GM18867 (cell line): ENCODE measurements at regions not wholly inside any gene's neighbourhood (a gene's known extent, or its start where the extent isn't known, plus 50 kb on each side); places are given as distances from the start of the nearest gene placed in this dataset.

Experiments
- ATAC-seq: cut with Tn5 transposase; IDR thresholded peaks from one replicate; pipeline ENCODE4 v1.9.1; 2021; ENCODE audit warnings: mild to moderate bottlenecking, moderate library complexity; ENCODE audit not compliant: unreplicated experiment

DNA sequence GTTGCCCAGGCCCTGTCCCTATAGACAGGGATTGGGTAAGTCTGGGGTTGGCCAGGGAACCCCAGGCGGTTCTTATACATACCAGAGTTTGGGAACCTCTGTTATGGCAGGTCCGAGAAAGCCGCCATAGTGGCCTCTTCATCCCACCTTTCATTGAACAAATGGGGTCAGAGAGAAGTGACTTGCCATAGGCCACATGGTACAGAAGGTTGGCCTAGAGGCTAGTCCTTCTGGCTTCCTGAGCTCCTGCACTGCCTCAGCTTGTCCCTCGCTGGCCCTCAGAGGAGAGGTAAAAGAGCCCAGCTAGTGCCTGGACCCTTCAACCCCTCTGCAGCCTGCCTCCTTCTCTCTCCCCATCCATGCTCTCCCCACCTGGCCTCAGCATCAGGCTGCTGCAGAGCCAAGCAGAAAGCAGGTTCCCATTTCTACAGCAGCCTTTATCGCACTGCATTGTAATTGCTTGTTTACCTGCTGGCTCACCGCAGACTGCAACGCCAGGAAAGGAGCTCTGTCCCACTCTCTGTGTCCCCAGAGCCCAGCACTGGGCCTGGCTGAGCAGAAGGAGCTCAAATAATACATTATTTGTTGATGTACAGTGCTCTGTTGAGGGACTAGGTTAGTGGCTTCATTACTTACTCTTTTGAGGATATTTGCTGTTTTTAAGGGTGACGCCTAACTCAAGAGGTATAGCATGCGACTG lies 103.6 kb downstream of the TRIM29 start:
- no peak for ATAC-seq

DNA sequence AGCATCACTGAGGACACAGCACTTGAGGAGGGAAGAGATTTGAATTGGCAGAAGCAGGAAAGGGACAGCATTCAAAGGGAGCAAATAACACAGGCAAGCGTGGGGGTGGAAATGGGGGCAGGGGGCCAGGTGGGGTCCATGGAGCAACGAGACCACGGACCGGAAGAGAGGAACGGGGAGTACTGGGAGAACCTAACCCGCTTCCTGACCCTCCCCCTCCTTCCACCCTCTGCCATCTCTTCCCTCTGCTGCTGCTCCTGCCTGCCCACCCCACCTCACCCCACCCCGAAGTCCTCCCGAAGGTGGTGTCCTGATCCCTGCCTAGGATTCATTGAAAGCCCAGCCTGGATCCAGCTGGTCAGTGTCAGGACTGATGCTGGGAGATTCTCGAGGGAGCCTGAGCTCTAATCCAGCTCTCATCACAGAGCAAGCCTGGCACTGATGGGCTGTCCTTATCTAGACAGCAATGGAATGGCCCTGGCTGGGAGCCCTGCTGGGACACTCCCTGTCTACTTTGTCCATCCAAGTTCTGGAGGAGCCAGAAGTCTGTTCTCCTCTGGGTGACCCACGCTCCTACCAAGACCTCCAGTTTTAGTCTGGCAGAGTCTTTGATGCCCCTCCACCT lies 105.0 kb downstream of the TRIM29 start:
- ATAC-seq: no peak

DNA sequence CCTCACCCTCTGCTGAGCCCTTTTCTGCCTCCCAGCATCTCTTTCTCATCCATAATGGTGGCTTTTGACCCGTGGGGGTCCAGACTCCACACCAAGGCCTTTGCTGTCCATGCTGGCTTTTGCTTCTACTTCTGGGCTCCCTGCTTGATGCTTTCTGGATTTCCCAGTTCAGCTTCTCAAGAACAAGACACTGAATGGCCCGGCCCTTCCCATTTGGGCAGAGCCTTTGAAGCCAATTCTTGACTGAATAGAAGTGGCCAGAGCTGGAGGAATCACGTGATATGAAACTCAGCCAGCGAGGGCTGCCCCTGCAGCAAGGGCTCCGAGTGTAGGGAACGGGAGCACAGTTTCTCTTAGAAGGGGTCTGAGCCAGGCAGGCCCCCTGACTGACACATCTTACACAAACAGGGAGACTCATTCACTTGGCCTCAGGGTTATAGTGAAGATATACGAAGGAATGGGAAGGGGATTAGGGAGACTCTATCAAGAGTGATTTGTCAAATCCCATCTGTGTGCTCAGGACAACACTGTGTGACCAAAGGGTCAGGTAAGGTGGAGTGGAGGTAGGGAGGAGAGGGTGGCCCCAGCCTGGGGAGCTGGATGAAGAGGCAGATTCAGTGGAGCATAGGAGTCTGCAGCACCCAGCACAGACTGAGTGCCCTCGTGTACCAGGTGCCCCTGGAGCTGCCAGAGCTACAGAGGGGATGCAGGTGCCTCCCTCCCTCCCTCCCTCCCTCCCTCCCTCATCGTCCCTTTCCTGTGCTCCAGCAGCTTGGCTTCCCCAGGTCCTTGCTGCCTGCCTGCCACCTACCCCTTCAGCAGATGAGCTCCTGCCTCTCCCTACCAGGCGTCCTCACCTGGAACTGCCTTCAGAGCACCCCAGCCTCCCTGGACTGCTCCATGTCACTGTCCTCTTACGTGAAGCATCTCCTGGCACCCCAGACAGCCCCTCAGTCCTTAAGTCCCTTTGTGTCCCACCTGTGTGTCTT lies 106.0 kb downstream of the TRIM29 start:
- ATAC-seq: no peak

DNA sequence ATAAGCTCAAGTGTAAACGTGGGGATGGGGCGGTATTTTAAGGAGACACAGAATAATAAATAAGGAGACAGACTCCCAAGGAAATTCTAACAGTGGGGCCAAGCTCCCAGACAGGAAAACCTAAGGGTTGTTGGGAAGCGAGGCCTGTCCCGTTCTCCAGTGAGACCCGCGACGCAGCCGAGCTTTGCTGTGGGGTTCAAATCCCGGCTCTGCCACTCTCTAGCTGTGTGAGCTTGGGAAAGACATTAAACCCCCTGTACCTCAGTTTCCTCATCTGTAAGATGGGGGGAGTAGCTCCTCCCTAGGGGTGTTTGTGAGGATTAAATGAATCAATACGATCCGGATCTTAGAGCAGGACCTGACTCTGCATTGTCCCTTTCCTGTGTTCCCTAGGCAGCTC lies 106.8 kb downstream of the TRIM29 start:
- no peak for ATAC-seq

DNA sequence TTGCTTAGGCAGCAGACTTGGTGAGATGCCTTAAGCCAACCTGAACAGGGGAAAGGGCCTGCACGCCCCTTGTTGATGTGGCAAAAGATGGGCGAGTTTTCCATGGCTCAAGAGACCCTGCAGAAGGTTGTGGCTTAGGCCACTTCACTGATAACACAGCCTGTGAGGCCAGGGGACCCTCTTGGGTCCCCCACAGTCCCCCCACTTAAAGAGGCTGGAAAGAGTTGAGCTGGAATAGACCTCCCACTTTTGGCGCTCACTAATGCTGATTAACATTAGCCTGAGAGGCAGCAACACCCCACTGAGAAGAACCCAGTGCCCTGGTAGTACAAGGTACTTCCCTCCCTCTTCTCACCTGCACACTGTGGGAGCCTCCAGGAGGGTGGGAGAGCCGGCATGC lies 107.5 kb downstream of the TRIM29 start:
- ATAC-seq: no peak

DNA sequence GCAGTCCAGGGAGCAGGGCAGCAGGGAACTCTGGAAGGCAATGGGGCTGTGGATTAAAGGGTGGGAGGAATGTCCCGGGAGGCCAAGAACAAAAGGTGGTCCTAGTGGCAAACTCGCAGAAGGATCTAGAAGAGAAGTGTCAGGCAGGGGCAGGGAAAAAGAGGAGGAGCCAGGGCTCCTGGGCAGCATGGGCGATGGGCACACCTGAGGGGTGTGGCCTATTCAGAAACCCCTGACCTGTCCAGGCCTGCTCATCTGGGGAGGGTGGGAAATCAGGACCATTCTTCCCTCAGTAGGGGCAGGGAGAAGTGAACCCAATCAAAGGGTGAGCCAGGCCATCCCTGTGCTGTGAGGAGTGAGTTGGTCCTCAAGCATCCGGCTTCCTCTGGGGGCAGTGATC lies 108.6 kb downstream of the TRIM29 start:
- ATAC-seq: no peak

DNA sequence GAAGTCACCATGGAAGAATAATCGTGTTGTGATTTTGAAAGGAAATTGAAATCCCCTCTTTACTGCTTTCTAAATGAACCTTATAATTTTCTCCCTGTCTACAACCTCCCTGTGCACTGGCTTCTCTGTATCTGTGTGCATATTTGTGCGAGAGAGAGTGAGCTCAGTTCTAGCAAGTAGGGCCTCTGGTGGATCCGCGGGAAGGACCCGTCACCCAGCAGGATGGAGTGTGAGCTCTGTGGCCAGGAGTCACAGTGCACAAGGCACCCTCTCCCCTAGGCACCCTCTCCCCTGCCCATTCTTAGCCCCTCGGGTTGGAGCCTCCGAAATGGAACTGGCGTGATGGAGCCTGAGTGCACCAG lies 109.0 kb downstream of the TRIM29 start:
- no peak for ATAC-seq

DNA sequence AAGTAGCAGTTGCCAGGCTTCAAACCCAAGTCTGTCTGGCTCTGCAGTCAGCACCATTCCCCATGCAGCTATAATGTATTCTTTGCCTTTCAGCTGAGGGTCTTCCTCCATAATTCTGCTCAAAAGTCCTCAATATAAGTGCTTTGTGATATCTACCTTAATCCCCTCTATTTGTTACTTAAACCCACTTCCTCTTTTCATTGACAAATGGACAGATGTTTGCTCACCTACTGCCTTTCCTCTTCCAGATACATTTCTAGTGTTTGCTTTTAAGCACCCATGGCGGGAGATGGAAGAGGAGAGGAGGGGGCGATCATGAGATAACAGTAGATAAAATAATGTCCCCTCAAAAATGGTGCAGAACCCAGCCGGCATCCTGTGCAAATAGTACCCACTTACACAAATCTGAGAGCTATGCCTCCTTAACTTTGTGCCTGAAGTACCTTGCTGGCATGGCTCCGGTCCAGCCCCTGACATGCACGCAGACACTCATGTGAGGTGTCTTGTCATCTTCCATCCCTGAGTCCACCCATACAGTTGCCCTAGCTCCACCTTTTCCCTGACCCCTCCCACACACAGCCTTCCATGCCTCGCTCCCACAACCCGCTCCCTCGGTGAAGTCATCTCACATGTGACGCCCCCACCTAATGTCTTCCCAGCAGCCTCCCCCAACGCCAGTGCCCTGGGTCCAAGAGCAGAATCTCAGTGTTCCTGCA lies 109.6 kb downstream of the TRIM29 start:
- no peak for ATAC-seq

DNA sequence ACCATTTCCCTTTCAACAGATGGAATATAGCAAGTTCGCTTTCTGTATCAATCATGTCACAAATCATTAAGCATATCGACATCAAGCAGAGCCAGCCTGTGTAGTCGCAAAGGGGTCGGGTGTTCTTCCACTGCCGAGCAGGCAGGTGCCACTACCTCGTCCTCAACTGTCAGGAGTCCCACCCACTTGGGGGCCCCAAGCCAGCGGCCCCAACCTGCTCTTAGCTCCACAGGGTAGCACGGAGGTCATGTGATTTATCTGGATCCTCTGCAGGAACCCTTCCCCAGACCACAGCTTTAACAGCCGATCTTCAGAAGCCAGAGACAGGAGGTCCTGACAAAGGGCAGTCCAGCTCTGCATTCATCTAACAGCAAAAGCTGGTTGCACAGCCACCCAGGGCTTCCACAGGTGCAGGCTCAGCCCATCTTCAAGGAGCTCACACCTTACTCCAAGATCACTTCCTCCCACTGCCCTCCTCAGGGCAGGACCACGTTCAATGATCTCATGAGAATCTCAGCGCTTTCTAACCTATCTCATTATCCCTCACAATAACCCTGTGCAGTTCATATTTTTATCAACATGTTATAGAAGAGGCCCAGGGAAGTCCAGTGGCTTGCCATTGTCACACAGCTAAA lies 110.2 kb downstream of the TRIM29 start:
- ATAC-seq: no peak

DNA sequence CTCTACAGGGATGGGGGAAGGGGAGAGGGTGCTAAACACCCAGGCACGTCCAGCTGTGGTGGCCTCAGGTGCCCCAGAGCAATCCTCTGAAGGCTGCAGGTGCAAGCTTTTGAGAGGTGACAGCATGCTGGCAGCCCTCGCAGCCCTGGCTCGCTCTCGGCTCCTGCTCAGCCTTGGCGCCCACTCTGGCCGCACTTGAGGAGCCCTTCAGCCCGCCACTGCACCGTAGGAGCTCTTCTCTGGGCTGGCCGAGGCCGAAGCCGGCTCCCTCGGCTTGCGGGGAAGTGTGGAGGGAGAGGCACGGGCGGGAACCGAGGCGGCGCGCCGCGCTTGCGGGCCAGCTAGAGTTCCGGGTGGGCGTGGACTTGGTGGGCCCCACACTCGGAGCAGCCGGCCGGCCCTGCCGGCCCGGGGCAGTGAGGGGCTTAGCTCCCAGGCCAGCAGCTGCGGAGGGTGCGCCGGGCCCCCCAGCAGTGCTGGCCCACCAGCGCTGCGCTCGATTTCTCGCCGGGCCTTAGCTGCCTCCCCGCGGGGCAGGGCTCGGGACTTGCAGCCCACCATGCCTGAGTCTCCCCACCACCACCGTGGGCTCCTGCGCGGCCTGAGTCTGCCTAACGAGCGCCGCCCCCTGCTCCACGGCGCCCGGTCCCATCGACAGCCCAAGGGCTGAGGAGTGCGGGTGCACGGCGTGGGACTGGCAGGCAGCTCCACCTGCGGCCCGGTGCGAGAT lies 112.1 kb downstream of the TRIM29 start:
- ATAC-seq: no peak

DNA sequence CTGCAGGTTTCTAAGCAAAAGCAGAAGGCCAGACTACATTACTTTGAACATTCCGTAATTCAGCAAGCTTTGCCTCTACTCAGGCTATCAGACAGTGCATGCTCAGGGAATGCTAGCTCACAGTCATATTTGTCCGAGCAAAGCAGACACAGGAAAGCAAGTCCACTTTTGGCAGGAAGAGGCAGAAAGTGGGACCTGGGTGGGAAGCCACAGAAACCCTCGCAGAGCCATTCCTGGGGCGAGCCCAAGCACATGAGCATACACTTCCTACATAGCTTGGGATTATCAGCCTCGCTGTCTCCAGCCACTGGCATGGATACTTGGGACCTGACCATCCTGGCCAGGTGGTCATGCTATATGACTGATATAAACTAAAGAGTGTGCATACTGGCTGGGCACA lies 113.3 kb downstream of the TRIM29 start:
- no peak for ATAC-seq

DNA sequence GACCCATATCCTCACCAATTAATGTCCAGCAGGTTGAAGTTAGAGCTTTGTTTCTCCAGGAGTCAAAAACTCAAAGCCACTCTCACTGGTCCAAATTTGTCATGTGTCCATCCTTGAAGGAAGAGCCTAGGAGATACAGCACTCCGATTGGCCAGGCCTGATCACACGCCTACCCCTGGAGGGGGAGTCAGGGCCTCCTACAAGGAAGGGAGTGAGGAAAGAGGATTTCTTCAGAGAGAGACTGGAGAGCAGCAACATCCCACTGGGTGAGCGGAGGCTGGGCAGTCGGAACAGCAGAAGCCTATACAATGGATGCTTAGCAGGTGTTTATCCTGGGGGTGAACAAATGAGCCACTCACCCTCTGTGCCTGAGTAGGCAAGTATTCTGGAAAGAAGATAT lies 113.9 kb downstream of the TRIM29 start:
- ATAC-seq: no peak

DNA sequence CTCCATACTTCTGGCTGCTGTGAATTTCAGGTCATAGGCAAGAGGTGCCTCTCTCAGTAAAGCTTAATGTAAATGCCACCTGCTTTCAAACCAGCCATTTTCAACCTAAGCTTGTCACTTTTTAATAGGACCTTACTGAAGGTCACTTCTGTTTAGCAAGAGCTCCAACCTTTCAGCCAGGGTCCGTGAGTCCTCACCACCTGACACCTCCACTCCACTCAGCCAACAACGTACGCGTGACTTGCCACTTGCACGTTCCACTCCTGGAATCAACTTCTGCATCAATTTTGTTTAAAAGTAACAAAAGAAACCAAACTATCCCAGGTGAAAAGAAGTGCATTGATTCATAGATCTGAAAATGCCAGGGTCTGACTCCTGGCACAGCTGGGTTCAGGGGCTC lies 114.4 kb downstream of the TRIM29 start:
- no peak for ATAC-seq

DNA sequence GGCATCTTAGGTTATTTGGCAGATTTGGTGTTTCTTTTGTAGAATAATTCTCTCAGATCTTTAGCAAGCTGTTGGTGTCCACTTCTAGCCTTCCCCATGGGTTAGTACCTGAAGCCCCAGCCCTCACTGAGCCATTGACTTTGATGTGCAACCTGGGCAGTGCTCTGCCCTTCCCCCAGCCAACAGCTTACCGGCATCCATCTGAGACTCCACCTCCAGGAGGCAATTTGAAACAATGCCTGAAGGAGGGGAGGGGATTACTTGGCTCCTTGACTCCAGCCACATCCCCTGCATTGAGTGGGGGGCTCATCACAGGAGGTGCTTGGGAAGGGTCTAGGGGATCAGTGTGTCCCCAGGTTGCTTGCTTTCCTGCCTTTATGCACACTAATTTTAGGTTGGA lies 114.8 kb downstream of the TRIM29 start:
- ATAC-seq: no peak

DNA sequence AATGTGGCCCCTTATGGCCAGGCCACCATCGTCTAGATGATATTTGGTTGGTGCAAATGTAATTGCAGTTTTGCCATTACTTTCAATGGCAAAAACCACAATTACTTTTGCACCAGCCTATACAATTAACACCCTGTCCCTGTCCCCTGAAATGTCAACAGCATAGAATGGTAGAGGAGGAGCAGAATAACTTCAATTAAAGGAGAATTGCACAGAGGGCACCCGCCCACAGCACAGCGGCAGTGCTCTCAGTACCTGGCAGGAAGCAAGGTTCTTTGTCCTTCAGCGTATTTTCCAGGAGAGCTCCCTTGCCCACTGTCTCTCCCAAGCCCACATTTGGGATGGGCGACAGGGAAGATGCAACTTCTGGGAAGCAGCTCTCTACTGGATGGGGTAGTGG lies 115.3 kb downstream of the TRIM29 start:
- ATAC-seq: no peak

DNA sequence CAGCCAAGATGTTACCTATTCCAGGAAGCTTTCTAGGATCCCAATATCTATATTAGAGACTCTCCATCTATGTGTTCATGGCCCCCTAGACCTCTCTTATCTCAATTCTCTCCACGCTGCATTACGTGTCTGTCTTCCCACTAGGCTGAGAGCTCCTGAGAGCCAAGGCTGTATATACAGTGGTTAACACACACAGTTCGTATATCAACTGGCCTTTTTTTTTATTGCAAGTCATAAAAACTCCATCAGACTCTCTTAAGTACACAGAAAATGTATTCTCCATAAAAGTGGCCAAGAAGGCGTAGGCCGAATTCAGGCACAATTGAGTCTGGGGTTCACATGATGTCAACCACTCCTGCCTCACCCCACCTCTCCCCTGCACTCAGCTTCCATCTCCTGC lies 115.9 kb downstream of the TRIM29 start:
- no peak for ATAC-seq

DNA sequence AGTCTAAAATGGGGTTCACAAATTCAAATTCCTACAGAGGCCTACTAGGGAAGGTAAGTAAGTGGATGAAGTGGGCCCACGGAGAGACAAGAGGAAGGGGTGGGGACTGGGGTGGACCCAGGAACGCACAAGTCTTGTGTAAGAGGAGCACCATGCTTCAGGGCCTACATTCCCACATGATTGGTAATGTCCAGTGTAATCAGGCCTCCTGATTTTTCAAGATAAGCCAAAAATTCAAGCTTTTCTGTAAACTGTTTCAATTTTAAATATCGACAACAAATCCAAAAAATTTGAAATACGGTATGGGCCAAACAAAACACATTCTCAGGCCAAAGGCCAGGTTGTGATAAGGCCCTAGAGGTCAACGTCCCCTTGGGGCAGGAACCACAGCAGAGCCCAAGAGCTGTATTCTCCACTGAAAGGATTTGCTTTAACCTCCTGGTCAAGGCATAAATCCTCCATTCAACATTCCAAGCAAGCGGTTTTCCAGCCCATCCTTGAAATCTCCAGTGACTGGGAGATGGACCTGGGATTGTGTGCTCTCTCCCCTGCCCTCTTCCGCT lies 116.4 kb downstream of the TRIM29 start:
- ATAC-seq: no peak

DNA sequence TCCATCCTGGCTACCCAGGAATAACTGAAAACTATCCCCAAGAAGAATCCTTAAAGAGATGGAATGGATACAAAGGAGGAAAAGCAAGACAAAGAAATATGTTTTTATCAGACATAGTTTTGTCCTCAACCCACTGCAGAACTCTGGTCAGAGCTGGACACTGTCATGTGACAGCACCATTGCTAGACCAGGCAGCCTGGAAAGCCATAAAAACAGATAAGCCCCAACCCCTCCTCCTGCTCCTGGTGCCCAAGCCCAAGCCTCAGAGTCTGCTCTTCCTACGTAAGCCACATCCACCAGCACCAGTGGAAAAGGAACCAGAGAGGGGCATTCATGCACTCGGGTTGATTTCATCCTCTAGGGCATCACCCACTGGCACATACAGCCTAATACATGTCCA lies 116.9 kb downstream of the TRIM29 start:
- ATAC-seq: no peak

DNA sequence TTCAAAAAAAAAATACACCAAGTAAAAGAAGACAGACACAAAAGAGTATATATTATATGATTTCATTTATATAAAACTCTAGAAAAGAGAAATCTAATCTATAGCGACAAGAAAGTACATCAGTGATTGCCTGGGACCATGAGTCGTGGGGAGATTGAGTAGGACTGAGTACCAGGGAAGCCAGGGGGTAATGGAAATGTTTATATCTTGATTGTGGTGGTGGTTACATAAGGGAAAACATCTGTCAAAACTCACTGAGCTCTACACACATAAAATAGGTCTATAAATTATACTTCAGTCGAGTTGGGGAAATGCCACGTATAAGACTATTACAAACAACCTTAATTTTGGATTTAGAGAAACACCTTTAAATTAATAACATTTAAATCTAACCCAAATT lies 117.4 kb downstream of the TRIM29 start:
- no peak for ATAC-seq

DNA sequence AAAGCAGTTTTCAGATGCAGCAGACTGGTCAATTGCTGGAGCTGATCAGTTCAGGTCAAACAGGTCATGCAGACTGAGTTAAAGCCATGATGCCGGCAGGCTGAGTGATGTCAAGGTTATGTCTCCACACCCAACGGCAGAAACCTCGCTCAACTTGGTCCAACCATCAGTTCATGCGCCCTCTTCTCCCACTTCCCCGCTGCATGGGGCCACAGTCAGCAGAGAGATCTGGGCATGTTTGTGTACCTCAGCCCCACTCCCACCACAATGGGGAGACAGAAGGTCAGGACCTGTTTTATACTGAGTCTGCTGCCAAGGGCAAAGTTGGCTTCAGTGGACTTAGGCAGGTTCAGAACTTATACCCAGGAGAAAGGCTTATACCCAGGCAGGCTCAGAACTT lies 118.7 kb downstream of the TRIM29 start:
- no peak for ATAC-seq
